ENCODE measurements at regions not wholly inside any gene's neighbourhood (a gene's known extent, or its start where the extent isn't known, plus 50 kb on each side); places are given as distances from the start of the nearest gene placed in this dataset.
A peak's percentile ranks its signal among the peaks of the same experiment; 100 is the strongest.
"Not testable (repeated sequence)": the region's sequence is repeated elsewhere in the genome, so short reads cannot be mapped to it uniquely, and the experiment has no call there.

- H3K4me1 ChIP-seq (ENCODE audit: control insufficient read depth in 2 of 3, insufficient read depth in 2 of 3, low read depth in 1 of 3, low read length in 3 of 3) = no peaks in the 10 kb centered on the region
- no peaks in the 10 kb centered on the region for H3K27me3 ChIP-seq (ENCODE audit: control insufficient read depth, insufficient read depth, low read length)
- H3K9ac ChIP-seq (ENCODE audit: low read length in 3 of 3) = no peak overlapping the region
- H3K9me3 ChIP-seq (ENCODE audit: control insufficient read depth in 2 of 3, insufficient read depth in 1 of 3, low read length in 3 of 3) = no peaks in the 10 kb centered on the region
- FAIRE-seq = no peak
- peak in 2 of 5 donors; percentile 2 to 9 for DNase-seq
- no peak overlapping the region for H3K27ac ChIP-seq (ENCODE audit: low read depth in 2 of 2, low read length in 2 of 2)
- no peak for TF ChIP-seq CTCF (IDR thresholded peaks at IDR 0.05; ENCODE audit: borderline replicate concordance, extremely low read depth, insufficient read depth)
- intact Hi-C loops (cut with DNase I) = no loop called here
- no peak overlapping the region for H3K4me3 ChIP-seq (ENCODE audit: low read length in 3 of 3)
- no peaks in the 10 kb centered on the region for H3K36me3 ChIP-seq (ENCODE audit: control insufficient read depth in 2 of 3, insufficient read depth in 3 of 3, low read length in 3 of 3)
Measured at GRCh38 chr3:104040896-104041295, 1325.8 kb upstream of the ALCAM start.

- H3K36me3 ChIP-seq (ENCODE audit: control insufficient read depth in 2 of 3, insufficient read depth in 3 of 3, low read length in 3 of 3); H3K4me1 ChIP-seq (ENCODE audit: control insufficient read depth in 2 of 3, insufficient read depth in 2 of 3, low read depth in 1 of 3, low read length in 3 of 3); H3K4me3 ChIP-seq (ENCODE audit: low read length in 3 of 3); H3K27ac ChIP-seq (ENCODE audit: low read depth in 2 of 2, low read length in 2 of 2); intact Hi-C loops (cut with DNase I); H3K9ac ChIP-seq (ENCODE audit: low read length in 3 of 3); DNase-seq; H3K9me3 ChIP-seq (ENCODE audit: control insufficient read depth in 2 of 3, insufficient read depth in 1 of 3, low read length in 3 of 3); H3K27me3 ChIP-seq (ENCODE audit: control insufficient read depth, insufficient read depth, low read length); FAIRE-seq: not testable (repeated sequence)
Measured at GRCh38 chr3:104043001-104043543, 1323.6 kb upstream of the ALCAM start.

- no peak overlapping the region for H3K27ac ChIP-seq (ENCODE audit: low read depth in 2 of 2, low read length in 2 of 2)
- H3K9ac ChIP-seq (ENCODE audit: low read length in 3 of 3) = no peak overlapping the region
- FAIRE-seq (no peak), DNase-seq (no peak)
- no peaks in the 10 kb centered on the region for H3K4me1 ChIP-seq (ENCODE audit: control insufficient read depth in 2 of 3, insufficient read depth in 2 of 3, low read depth in 1 of 3, low read length in 3 of 3)
- H3K27me3 ChIP-seq (ENCODE audit: control insufficient read depth, insufficient read depth, low read length) = no peaks in the 10 kb centered on the region
- intact Hi-C loops (cut with DNase I) = no loop called here
- H3K36me3 ChIP-seq (ENCODE audit: control insufficient read depth in 2 of 3, insufficient read depth in 3 of 3, low read length in 3 of 3) = no peaks in the 10 kb centered on the region
- no peak for TF ChIP-seq CTCF (IDR thresholded peaks at IDR 0.05; ENCODE audit: borderline replicate concordance, extremely low read depth, insufficient read depth)
- H3K4me3 ChIP-seq (ENCODE audit: low read length in 3 of 3) = no peak overlapping the region
- H3K9me3 ChIP-seq (ENCODE audit: control insufficient read depth in 2 of 3, insufficient read depth in 1 of 3, low read length in 3 of 3) = no peaks in the 10 kb centered on the region
Measured at GRCh38 chr3:104044002-104044401, 1322.7 kb upstream of the ALCAM start.

GRCh38 chr3:104066658-104067057 is 1300.1 kb upstream of the ALCAM start:
- Histone ChIP-seq H3K9me3 (ENCODE audit: control insufficient read depth in 2 of 3, insufficient read depth in 1 of 3, low read length in 3 of 3) (no peaks in the 10 kb centered on the region), H3K36me3 (ENCODE audit: control insufficient read depth in 2 of 3, insufficient read depth in 3 of 3, low read length in 3 of 3) (no peaks in the 10 kb centered on the region), H3K27me3 (ENCODE audit: control insufficient read depth, insufficient read depth, low read length) (no peaks in the 10 kb centered on the region), H3K27ac (ENCODE audit: low read depth in 2 of 2, low read length in 2 of 2) (no peak overlapping the region), H3K4me1 (ENCODE audit: control insufficient read depth in 2 of 3, insufficient read depth in 2 of 3, low read depth in 1 of 3, low read length in 3 of 3) (no peaks in the 10 kb centered on the region), H3K9ac (ENCODE audit: low read length in 3 of 3) (no peak overlapping the region), H3K4me3 (ENCODE audit: low read length in 3 of 3) (no peak overlapping the region)
- intact Hi-C loops (cut with DNase I) = no loop called here
- FAIRE-seq (no peak), DNase-seq (no peak)
- TF ChIP-seq CTCF (IDR thresholded peaks at IDR 0.05; ENCODE audit: borderline replicate concordance, extremely low read depth, insufficient read depth) = no peak
